ENCODE measurements at regions not wholly inside any gene's neighbourhood (a gene's known extent, or its start where the extent isn't known, plus 50 kb on each side); places are given as distances from the start of the nearest gene placed in this dataset.

- ChIA-PET RAD21 (ENCODE audit: unreplicated experiment) (no interaction called here), SMC1A (ENCODE audit: uncharacterized antibody, unreplicated experiment) (no interaction called here), CTCF (no interaction called here), POLR2A (no interaction called here)
- ATAC-seq (no peak), FAIRE-seq (no peak), DNase-seq (ENCODE audit: low read depth, low spot score) (no peak)
- H3K4me1 ChIP-seq (ENCODE audit: control insufficient read depth, insufficient read depth, low read length): no peaks in the 10 kb centered on the region
- no TSS peak for BruUV-seq (replicated peaks)
- H3K36me3 ChIP-seq (ENCODE audit: control insufficient read depth in 2 of 2, insufficient read depth in 2 of 2, low read length in 1 of 2): no peaks in the 10 kb centered on the region
- H2AFZ ChIP-seq (ENCODE audit: control insufficient read depth, low read depth, low read length): no peak overlapping the region
- no peak overlapping the region for H3K4me2 ChIP-seq (ENCODE audit: control insufficient read depth, insufficient read depth)
- in situ Hi-C loops (cut with MboI) (no loop called here), intact Hi-C loops (cut with micrococcal nuclease; ENCODE audit: unreplicated experiment) (no loop called here)
- no peaks in the 10 kb centered on the region for H4K20me1 ChIP-seq (ENCODE audit: control insufficient read depth, insufficient read depth)
- TF ChIP-seq EP300 (IDR thresholded peaks at IDR 0.05; ENCODE audit: borderline replicate concordance in 1 of 2, control insufficient read depth in 1 of 2, low read depth in 2 of 2, low read length in 2 of 2) (no peak), JUNB (IDR thresholded peaks at IDR 0.05) (no peak), HDAC6 (IDR thresholded peaks at IDR 0.05; ENCODE audit: unreplicated experiment) (no peak), FOXK2 (IDR thresholded peaks at IDR 0.05) (no peak), GATAD2B (conservative IDR thresholded peaks at IDR 0.05; ENCODE audit: low read depth) (no peak), REST (IDR thresholded peaks at IDR 0.05; ENCODE audit: low read depth, low read length) (no peak), IRF5 (IDR thresholded peaks at IDR 0.05; ENCODE audit: borderline replicate concordance) (no peak), ZBTB40 (IDR thresholded peaks at IDR 0.05; ENCODE audit: borderline replicate concordance) (no peak), SIN3A (IDR thresholded peaks at IDR 0.05; ENCODE audit: low read depth, low read length) (no peak), NFYB (IDR thresholded peaks at IDR 0.05; ENCODE audit: insufficient read depth, low read depth, low read length) (no peak), ZNF274 (IDR thresholded peaks at IDR 0.05; ENCODE audit: insufficient read depth, insufficient read length) (no peak), RBBP5 (conservative IDR thresholded peaks at IDR 0.05) (no peak), TCF7 (IDR thresholded peaks at IDR 0.05; ENCODE audit: borderline replicate concordance) (no peak)
- 87% methylated on average over 4 of the region's 4 CpGs for WGBS (ENCODE audit: insufficient coverage, insufficient replicate concordance, low lambda C conversion rate, missing lambda C conversion rate)
- no peaks in the 10 kb centered on the region for H3K27me3 ChIP-seq (replicated peaks in 1 of 2; ENCODE audit: control insufficient read depth in 2 of 2, insufficient read depth in 2 of 2, low read length in 1 of 2)
- no peak overlapping the region for H3K9ac ChIP-seq (ENCODE audit: control insufficient read depth, insufficient read depth, low read length)
- H3K9me3 ChIP-seq (replicated peaks; ENCODE audit: control insufficient read depth, insufficient read depth, low read length): no peaks in the 10 kb centered on the region
- H3K79me2 ChIP-seq (ENCODE audit: control insufficient read depth, insufficient read depth, low read length): no peaks in the 10 kb centered on the region
- H3K27ac ChIP-seq (ENCODE audit: control insufficient read depth, insufficient read depth): no peak overlapping the region
- no peak overlapping the region for H3K4me3 ChIP-seq
These were observed 199.0 kb upstream of the MAMLD1 start for GRCh38 chrX:150163956-150164726.
